Lower lobe of right lung (tissue), 2 donors: ENCODE measurements at regions not wholly inside any gene's neighbourhood (a gene's known extent, or its start where the extent isn't known, plus 50 kb on each side); places are given as distances from the start of the nearest gene placed in this dataset.
"Not testable (repeated sequence)": the region's sequence is repeated elsewhere in the genome, so short reads cannot be mapped to it uniquely, and the experiment has no call there.

Source experiments
- ATAC-seq, 2 donors: fragments of 200-7000 bp; cut with Tn5 transposase; one replicate each; pipeline ENCODE4 v1.9.1; 2020 to 2022; ENCODE audit warnings: mild to moderate bottlenecking in 2 of 2, moderate library complexity in 2 of 2
- DNase-seq: peaks from one replicate; pipeline ENCODE4 v3.0.0-alpha.2; 2020
- H3K27ac ChIP-seq: fragments of 200-600 bp; one replicate; pipeline ENCODE4 v1.8.0; 2022
- H3K27me3 ChIP-seq: fragments of 200-600 bp; one replicate; pipeline ENCODE4 v1.8.0; 2022; ENCODE audit warnings: low read depth
- H3K36me3 ChIP-seq: fragments of 200-600 bp; one replicate; pipeline ENCODE4 v1.8.0; 2022; ENCODE audit warnings: mild to moderate bottlenecking
- H3K4me1 ChIP-seq: fragments of 200-600 bp; one replicate; pipeline ENCODE4 v1.8.0; 2022
- H3K4me3 ChIP-seq: fragments of 200-600 bp; one replicate; pipeline ENCODE4 v1.8.0; 2022; ENCODE audit warnings: mild to moderate bottlenecking
- H3K9me3 ChIP-seq: fragments of 200-600 bp; one replicate; pipeline ENCODE4 v1.8.0; 2022
- intact Hi-C: fragments of 100-400 bp; cut with DNase I; formaldehyde crosslinking; loops from one replicate; pipeline ENCODE4 v1.11.0; 2022
- TF ChIP-seq, protein P1 (sequence below): fragments of 200-600 bp; IDR thresholded peaks from one replicate; pipeline ENCODE4 v1.8.0; 2022; ENCODE audit warnings: antibody characterized with exemption, mild to moderate bottlenecking
- donor health status: DM: no; HTN: yes; CAD: no; lungs with severe emphysema.

GRCh38 chr4:164601653-164602052 is 152.3 kb upstream of the SMIM31 start:
- no peaks in the 10 kb centered on the region for H3K36me3 ChIP-seq
- DNase-seq (no peak), ATAC-seq (no peak)
- intact Hi-C loops: no loop called here
- TF ChIP-seq, protein P1, sequence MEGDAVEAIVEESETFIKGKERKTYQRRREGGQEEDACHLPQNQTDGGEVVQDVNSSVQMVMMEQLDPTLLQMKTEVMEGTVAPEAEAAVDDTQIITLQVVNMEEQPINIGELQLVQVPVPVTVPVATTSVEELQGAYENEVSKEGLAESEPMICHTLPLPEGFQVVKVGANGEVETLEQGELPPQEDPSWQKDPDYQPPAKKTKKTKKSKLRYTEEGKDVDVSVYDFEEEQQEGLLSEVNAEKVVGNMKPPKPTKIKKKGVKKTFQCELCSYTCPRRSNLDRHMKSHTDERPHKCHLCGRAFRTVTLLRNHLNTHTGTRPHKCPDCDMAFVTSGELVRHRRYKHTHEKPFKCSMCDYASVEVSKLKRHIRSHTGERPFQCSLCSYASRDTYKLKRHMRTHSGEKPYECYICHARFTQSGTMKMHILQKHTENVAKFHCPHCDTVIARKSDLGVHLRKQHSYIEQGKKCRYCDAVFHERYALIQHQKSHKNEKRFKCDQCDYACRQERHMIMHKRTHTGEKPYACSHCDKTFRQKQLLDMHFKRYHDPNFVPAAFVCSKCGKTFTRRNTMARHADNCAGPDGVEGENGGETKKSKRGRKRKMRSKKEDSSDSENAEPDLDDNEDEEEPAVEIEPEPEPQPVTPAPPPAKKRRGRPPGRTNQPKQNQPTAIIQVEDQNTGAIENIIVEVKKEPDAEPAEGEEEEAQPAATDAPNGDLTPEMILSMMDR: no peak
- no peak overlapping the region for H3K4me3 ChIP-seq
- no peaks in the 10 kb centered on the region for H3K27me3 ChIP-seq
- no peak overlapping the region for H3K27ac ChIP-seq
- H3K9me3 ChIP-seq: peaks cover 16% of the 10 kb centered on the region
- no peaks in the 10 kb centered on the region for H3K4me1 ChIP-seq

DNA sequence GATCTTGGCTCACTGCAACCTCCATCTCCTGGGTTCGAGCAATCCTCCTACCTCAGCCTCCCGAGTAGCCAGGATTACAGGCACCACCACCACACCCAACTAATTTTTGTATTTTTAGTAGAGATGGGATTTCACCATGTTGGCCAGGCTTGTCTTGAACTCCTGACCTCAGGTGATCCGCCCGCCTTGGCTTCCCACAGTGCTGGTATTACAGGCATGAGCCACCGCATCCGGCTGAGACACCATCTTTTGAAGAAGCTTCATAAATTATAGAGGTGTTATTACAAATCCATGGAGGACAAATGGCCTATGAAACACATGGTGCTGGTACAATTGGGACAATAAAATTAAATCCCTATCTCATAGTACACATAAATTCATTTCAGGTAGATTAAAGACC is 148.1 kb upstream of the SMIM31 start:
- ATAC-seq, H3K27me3 ChIP-seq, intact Hi-C loops, H3K27ac ChIP-seq, H3K4me3 ChIP-seq, H3K36me3 ChIP-seq, H3K4me1 ChIP-seq, DNase-seq: not testable (repeated sequence)
- H3K9me3 ChIP-seq: peaks cover 14% of the 10 kb centered on the region

DNA sequence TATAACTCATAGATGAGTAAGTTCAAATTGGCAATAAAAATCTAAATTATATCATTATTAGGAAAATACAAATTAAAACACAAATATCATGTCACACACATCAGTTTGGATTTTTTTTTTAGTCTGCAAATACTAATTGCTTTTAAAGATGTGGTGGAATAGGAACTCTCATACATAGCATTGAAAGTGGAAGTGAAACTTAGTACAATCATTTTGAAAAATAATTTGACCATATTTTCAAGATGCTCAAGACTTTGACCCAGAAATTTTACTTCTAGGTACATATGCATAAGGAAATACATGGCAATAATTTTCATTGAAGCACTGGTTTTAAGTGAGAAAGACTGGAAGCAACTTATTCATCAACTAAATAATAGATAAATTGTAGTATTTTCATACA is 147.5 kb upstream of the SMIM31 start:
- Histone ChIP-seq H3K4me3 (no peak overlapping the region), H3K36me3 (no peaks in the 10 kb centered on the region), H3K4me1 (no peaks in the 10 kb centered on the region), H3K27ac (no peak overlapping the region), H3K9me3 (peaks cover 9% of the 10 kb centered on the region), H3K27me3 (no peaks in the 10 kb centered on the region)
- TF ChIP-seq, protein P1: no peak
- DNase-seq: no peak
- ATAC-seq: no peak
- intact Hi-C loops: no loop called here

DNA sequence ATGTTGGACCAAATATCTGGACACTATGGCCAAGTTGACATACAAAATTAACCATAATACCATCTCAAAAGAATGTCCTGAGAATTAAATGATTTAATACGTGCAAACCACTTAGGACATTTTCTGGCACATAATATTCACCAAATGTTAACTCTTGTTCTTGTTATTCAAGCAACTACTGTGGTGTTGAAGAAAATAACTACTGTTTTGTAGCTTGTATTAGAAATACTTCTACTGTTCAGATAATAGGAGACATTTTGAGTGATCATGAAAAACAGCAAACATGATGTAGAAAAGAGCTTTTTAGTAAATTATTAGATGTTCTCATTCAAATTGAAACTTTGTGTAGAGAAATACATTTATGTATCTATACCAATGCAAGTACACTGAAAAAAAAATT is 140.7 kb upstream of the SMIM31 start:
- H3K9me3 ChIP-seq: no peaks in the 10 kb centered on the region
- intact Hi-C loops: no loop called here
- H3K27ac ChIP-seq: no peak overlapping the region
- TF ChIP-seq, protein P1: no peak
- no peaks in the 10 kb centered on the region for H3K27me3 ChIP-seq
- no peaks in the 10 kb centered on the region for H3K4me1 ChIP-seq
- DNase-seq (no peak), ATAC-seq (no peak)
- no peaks in the 10 kb centered on the region for H3K36me3 ChIP-seq
- no peak overlapping the region for H3K4me3 ChIP-seq

GRCh38 chr4:164613792-164614191 is 140.1 kb upstream of the SMIM31 start:
- H3K36me3 ChIP-seq: no peaks in the 10 kb centered on the region
- H3K9me3 ChIP-seq: no peaks in the 10 kb centered on the region
- TF ChIP-seq, protein P1: no peak
- DNase-seq: no peak
- H3K27ac ChIP-seq: no peak overlapping the region
- intact Hi-C loops: no loop called here
- no peaks in the 10 kb centered on the region for H3K27me3 ChIP-seq
- ATAC-seq: no peak
- no peaks in the 10 kb centered on the region for H3K4me1 ChIP-seq
- no peak overlapping the region for H3K4me3 ChIP-seq

- TF ChIP-seq, protein P1: no peak
- intact Hi-C loops: no loop called here
These were observed 139.6 kb upstream of the SMIM31 start for GRCh38 chr4:164614329-164614728.

More at GRCh38 chr4:164614329-164614728, 139.6 kb upstream of the SMIM31 start:
- Histone ChIP-seq H3K27me3 (no peaks in the 10 kb centered on the region), H3K4me3 (no peak overlapping the region), H3K27ac (no peak overlapping the region), H3K4me1 (no peaks in the 10 kb centered on the region), H3K9me3 (no peaks in the 10 kb centered on the region), H3K36me3 (no peaks in the 10 kb centered on the region)
- DNase-seq (no peak), ATAC-seq (no peak)
